Activated T-cell treated with anti-CD3 and anti-CD28 coated beads for 1 hour (primary cell): ENCODE measurements at regions not wholly inside any gene's neighbourhood (a gene's known extent, or its start where the extent isn't known, plus 50 kb on each side); places are given as distances from the start of the nearest gene placed in this dataset.

ENCODE experiments used
- DNase-seq: peaks from one replicate; pipeline ENCODE4 v3.0.0-alpha.2; 2020; ENCODE audit warnings: low read depth

DNA sequence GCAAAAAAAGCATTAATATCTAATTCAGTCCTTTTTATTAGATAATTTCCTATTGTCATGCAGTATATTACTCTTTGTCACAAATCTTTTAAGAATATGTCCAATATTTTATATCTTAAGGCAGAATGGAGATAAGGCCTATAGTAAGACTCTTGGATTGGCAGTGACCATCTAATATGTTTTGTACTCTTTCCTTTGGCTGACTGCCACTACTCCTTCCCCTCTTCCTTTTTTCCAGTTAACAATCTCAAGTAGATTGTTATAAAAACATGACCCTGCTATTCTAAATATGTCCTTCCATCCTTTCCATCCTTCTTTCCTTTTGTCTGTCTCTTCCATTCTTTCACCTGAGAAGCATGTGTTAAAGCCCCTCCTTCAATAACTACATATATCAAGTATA is 92.8 kb upstream of the TMEM168 start:
- DNase-seq = no peak

DNA sequence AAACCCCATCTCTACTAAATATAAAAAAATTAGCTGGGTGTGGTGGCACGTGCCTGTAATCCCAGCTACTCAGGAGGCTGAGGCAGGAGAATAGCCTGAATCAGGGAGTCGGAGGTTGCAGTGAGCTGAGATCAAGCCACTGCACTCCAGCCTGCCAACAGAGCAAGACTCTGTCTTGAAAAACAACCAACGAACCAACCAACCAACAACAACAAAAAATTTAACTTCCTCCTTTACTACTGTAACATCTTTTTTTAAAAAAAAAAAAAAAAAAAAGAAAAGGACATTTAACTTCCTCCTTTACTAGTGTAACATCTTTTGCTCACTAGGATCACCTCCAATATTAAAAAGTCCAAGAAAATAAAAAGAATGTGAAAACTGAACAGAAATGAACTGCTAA is 92.3 kb upstream of the TMEM168 start:
- no peak for DNase-seq

DNA sequence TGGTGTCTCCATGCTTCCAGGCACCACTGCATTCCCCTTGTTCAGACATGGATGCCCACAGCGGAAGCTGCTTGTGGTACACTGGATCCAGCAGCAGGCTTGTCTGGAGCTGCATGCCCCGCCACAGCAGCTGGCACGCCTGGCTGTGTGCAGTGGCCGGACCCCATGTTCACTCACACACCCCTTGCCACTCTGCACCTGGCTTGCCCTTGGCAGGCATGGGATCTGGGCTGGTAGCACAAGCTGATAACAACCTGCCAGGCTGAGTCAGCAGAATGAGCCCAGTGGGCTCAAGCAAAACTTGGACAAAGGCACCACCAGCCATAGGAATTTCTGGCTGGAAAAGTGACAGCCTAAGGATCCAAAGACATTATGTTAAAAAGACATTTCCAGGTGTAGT is 91.8 kb upstream of the TMEM168 start:
- no peak for DNase-seq

DNA sequence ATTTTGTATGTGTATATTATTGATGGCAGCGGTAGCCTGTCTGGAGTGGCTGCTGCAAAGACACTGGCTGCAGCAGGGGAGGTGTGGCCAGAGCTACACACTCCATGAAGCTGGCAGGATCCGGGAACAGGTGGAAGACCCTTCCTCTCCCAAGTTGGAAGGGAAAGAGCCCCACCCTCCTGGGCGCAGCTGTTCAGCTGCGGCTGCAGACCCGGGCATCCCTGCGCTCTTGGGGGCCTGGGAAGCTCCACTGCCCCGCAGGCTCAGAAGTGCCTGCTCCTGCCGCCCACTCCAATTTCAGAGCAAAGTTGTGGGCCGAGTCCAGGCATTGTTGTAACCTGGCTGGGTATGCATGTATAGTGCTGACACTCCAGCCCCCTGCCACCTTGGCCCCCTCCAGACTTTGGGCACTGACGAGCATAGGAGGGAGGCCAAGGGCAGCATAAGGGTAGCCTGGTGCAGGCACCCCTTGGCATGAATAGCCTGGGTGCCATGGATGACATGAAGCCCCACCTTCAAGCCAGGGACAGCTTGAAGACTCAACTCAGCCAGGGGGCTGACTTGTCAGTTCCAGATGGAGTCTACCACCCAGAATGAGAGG is 90.7 kb upstream of the TMEM168 start:
- no peak for DNase-seq

DNA sequence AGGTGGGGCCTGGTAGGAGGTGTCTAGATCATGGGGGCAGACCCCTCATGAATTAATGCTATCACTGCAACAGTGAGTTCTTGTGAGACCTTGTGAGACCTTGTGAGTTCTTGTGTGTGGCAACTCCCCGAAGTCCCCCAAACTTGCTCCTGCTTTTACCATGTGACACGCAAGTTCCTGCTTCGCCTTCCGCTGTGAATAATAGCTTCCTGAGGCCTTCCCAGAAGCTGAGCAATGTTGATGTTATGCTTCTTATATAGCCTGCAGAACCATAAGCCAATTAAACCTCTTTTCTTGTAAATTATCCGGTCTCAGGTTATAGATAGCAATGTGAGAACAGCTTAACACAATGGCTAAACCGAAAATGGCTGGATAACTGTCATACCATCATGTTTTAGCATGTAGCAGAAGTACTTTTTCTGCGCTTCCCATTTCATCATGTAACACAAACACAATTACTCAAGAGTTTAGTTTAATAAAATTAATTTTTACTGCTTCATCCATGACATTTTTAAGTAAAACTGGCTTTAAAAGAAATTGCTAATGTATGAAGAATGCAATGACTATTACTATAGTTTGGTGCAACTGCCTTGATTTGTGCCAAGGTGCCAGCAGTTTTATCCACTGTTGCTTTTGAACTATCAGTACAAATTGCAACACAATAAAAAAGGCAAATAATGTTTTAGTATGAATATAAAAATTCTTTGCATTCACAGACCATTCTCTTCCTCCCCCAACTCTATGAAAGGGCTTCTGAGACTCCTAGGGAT is 87.7 kb upstream of the TMEM168 start:
- no peak for DNase-seq

DNA sequence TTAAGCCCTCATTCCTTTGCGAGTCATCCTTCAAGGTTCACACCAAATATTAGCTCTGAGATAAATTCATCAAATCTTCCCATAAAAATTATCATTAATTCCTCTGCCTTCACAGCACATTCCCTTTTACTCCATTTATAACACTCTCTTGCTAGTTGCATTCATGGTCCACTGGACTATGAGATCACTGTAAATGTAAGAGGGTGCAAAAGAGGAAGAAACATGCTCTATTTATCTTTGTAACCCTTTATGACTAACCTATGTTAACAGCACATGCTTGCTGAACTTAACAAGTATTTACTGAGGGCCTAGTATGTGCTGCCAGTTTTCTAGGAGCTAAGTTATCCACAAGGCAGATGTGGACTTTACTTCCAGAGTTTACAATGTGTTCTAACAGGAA is 86.7 kb upstream of the TMEM168 start:
- no peak for DNase-seq

DNA sequence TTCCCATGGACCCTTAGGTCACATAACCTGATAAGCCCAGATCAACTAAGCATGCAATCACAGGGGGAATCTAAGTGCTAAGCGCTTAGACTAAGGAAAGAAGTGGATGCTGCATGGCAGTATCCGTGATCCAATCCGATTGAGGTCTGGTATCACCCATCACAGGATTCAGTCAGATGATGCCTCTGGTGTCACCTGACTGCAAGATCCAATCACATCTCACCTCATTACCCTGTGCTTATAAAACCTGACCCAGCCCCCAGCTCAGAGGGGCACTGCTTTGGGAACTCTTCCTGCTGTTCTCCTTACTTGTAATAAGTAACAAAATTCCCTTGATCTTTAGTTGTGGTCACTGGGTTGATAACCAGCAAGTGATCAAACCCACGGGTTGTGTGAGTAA is 84.7 kb upstream of the TMEM168 start:
- DNase-seq = no peak

DNA sequence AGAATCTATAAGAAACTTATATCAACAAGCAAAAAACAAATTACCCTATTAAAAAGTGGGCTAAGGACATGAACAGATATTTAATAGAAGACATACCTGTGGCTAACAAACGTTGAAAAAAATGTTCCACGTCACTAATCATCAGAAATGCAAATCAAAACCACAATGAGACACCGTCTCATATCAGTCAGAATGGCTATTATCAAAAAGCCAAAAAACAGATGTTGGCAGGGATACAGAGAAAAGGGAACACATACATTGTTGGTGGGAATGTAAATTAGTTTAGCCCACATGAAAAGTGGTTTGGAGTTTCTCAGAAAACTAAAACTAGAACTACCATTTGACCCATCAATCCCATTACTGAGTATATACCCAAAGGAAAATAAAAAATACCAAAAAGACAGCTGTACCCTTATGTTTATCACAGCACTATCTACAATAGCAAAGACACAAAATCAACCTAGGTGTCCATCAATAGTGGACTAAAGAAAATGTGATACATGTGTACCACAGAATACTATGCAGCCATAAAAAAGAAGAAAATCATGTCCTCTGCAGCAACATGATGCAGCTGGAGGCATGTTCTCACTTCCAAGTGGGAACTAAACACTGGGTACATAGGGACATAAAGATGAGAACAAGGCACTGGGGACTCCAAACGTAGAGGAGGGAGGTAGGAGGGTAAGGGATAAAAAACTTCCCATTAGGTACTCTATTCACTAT is 83.8 kb upstream of the TMEM168 start:
- DNase-seq = no peak

DNA sequence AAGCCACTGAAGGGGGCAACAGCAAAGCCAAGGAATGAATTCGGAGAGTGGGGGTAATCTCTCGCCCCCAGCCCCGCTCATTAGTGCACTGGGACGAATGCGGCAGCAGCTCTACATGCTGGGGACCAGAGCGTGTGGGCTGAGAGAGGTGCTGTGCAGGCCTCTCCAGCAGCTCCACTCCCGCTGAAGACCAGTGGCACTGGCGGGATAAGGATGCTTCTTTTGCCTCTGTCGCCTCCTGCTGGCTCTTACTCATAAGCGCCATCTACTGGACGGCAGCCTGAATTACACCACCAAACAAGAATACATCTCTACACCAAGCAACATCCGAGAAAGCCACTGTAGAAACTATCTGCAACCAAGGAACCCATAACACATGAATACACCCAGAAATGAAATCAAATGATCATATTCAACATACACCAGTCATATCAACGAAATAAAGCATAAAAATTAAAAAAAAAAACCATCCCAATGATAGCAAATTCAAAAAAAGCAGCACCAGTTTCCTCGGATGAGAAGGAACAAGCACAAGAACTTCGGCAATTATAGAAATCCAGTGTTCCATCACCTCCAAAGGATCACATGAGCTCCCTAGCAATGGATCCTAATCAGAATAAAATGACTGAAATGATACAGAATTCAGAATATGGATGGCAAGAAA is 79.0 kb upstream of the TMEM168 start:
- DNase-seq = peak; percentile 12

DNA sequence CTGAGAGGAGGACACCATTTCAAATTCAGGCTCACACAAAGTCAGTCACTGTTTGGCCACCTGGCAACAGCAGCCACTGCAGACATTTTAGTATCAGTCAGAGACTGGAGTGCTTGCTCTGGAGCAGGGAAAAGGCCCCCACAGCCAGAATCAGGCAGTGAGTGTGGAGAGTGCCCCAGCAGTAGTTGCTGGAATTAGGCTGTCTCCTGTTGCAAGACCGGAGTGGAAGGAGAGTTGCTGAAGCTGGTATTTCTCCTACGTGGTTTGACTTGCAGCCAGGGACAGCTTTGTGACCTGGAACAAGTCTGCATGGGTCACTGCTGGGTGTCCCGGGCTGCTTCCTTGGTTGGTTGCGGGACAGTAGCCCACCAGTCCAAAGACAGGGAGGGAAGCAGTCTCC is 78.4 kb upstream of the TMEM168 start:
- no peak for DNase-seq

DNA sequence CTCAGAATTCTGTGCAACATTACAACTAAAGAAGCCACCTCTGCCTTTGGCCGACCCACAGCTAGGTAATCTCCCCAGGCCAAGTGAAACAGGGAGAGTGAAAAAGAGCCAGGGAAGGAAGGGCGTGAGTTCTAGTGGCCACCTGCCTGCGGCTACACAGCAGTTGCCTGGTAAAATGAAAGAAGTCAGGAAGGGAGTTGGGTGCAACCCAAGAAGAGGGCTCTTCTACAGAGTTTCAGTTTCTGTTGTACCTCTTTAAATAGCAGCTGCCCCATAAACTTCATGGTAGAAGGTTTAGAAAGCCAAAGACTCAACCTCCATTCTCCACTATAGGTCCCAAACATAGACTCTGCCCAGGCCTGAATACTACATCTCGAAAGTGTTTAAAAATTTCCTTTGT is 76.2 kb upstream of the TMEM168 start:
- DNase-seq = no peak

DNA sequence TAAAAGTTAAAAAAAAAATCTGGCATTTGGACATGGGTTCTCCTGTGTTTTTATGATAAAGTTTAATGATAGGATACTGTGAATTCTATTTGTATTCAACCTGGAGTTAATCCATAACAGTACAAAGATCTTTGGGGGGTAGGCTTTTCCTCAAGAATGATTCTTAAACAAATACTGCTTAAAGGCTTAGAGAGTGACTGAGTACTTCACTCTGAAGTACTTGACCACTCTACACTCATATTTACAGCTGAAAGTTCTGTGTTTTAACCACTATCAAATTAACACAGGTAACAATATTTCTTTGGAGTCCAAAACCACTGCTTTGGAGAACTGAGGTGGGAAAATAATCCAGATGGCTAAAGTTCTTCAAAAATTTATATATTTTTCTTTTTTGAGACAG is 74.2 kb upstream of the TMEM168 start:
- no peak for DNase-seq

DNA sequence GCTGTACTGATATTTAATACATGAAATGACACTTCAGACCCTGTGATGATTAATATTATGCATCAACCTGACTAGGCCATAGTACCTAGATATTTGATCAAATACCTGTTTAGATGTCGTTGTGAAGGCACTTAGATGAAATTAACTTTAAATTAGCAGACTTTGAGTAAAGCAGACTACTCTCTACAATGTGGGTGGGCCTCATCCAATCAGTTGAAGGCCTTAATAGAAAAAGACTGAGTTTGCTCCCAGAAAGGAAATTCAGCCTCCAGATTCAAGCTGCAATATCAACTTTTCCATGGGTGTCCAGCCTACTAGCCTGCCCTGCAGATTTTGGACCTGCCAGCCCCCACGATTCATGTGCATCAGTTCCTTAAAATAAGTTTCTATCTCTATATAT is 68.6 kb upstream of the TMEM168 start:
- DNase-seq = no peak

DNA sequence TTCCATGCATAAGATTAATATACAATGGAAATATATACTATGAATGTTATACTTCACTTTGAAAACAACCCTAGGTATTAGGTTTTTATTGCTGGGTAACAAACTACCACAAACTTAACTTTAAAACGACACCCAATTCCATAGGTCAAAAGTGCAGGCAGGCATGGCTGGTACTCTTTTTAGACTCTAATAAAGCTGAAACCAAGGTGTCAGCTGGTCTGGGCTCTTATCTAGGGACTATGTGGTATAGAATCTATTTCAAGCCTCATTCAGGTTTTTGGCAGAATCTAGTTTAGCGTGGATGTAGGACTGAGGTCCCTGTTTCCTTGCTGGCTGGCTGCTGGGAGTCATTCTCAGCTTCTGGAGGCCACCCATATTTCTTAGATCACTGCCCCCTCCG is 65.0 kb upstream of the TMEM168 start:
- no peak for DNase-seq

DNA sequence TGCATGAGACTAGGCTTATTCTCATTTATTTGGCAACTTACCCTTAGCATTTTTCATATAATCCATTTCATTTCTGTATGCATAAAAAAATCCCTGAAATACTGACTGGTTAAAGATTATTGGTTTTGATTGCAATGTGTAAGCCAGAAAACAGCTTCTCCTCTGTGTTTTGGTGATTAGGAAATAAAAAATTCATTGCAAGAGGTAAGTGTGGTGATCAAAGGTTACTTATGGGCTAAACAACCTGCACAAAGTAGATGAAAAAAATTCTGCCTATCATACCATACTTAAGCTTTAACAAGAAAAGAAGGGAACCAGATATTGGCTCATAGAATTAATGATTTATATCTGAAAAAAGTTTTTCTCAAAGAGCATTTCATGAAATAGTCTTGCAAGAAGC is 64.0 kb upstream of the TMEM168 start:
- DNase-seq = no peak

DNA sequence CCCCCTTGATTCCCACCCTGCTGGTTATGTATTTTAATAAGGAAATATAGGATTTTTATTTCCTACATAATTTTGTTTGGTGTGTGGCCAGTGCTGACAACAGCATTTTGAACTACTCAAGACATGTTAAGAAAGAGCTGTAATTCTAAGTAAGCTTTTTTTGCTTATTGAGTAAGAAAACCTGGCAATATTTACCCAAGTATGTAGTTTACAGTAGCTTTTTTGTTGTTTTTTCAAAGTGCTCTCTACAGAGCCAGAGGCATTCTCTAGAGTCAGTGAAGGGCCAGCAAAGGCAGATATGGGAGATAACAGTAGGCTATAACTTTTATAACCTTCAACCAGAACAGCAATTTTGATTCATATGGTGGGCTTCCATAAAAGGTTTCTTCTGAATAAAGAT is 63.2 kb upstream of the TMEM168 start:
- no peak for DNase-seq

DNA sequence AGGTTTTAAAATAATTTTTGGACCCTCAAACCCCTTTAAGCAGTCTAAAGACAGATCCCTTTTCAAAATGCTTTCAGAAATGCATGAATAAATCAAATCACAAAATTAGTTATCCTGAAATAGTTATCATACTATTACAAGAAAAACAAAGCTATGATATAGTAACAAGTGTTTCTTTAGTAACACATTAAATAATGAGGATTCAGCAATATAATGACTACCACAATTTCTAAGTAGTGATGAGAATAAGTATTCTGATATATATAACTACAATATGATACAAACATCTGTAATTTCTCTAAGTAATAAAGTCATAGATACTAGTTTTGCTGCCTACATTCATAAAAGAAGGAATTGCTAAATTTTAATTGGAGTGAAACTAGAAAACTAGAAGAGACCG is 53.0 kb upstream of the TMEM168 start:
- no peak for DNase-seq
